Stimulated activated memory B cell treated with anti-CD40 and anti-IgM and Interleukin-4, amounts not matched to agents 10 μg/mL and 1 μg/mL and 100 μg/mL, for 72 hours (primary cell): ENCODE measurements at regions not wholly inside any gene's neighbourhood (a gene's known extent, or its start where the extent isn't known, plus 50 kb on each side); places are given as distances from the start of the nearest gene placed in this dataset.
A peak's percentile ranks its signal among the peaks of the same experiment; 100 is the strongest.
"Not testable (repeated sequence)": the region's sequence is repeated elsewhere in the genome, so short reads cannot be mapped to it uniquely, and the experiment has no call there.

Experiments
- ATAC-seq: fragments of 150-1000 bp; cut with Tn5 transposase; 2 replicates; pipeline ENCODE4 v1.10.0; 2021
- H3K27ac Mint-ChIP-seq: one replicate; pipeline ENCODE4 v1.8.0; 2022; ENCODE audit warnings: mild to moderate bottlenecking, mixed read lengths
- H3K27me3 Mint-ChIP-seq: one replicate; pipeline ENCODE4 v1.8.0; 2022; ENCODE audit warnings: mixed read lengths
- H3K36me3 Mint-ChIP-seq: one replicate; pipeline ENCODE4 v1.8.0; 2022; ENCODE audit warnings: mixed read lengths
- H3K4me1 Mint-ChIP-seq: one replicate; pipeline ENCODE4 v1.8.0; 2022; ENCODE audit warnings: mixed read lengths
- H3K4me3 Mint-ChIP-seq: one replicate; pipeline ENCODE4 v1.8.0; 2022; ENCODE audit warnings: mild to moderate bottlenecking, moderate library complexity, mixed read lengths
- H3K9me3 Mint-ChIP-seq: one replicate; pipeline ENCODE4 v1.8.0; 2022; ENCODE audit warnings: mixed read lengths

DNA sequence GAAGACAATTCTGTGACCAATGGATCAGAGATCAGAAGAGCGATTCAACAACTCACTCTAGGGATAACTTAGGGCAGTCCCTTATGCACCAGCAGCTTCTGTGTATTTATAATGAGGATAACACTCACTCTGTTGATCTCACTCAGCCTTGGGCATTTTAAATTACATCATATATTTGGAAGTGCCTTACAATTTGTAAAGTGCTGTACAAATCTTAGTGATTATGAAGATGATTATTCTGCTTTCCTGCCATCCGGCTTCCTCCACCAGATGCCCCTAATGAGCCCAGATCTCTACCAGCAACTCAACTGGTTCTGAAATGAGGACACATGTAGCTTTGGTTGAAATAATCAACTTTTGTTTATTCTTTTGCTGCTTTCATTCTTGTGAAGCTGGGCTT lies 105.3 kb downstream of the PCSK1 start:
- Mint-ChIP-seq H3K9me3 (no peaks in the 10 kb centered on the region), H3K27me3 (peaks cover 8% of the 10 kb centered on the region), H3K36me3 (no peaks in the 10 kb centered on the region), H3K4me1 (peaks cover 12% of the 10 kb centered on the region), H3K4me3 (no peak overlapping the region), H3K27ac (no peak overlapping the region)
- ATAC-seq, result no peak

DNA sequence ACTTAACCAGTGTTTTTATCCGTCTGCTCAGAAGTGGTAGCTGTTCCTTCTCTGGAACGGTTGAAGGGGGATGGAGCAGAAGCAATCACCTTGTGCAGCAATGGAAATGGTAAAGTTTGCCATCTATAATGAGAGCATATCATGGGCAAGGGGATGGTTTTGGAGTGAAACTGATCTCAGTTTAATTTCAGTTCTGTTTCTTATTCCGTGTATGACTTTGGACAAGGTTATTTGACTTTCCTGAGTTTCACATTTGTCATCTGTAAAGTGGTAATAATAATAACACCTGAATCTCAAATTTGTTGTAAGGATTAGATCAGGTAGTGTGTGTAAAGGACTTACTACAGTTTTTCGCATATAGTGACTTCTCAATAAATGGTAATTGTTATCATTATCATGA lies 106.1 kb downstream of the PCSK1 start:
- peaks cover 12% of the 10 kb centered on the region for H3K4me1 Mint-ChIP-seq
- no peaks in the 10 kb centered on the region for H3K36me3 Mint-ChIP-seq
- H3K27ac Mint-ChIP-seq, result no peak overlapping the region
- H3K4me3 Mint-ChIP-seq, result no peak overlapping the region
- no peaks in the 10 kb centered on the region for H3K9me3 Mint-ChIP-seq
- peaks cover 8% of the 10 kb centered on the region for H3K27me3 Mint-ChIP-seq
- ATAC-seq, result peak; percentile 69

DNA sequence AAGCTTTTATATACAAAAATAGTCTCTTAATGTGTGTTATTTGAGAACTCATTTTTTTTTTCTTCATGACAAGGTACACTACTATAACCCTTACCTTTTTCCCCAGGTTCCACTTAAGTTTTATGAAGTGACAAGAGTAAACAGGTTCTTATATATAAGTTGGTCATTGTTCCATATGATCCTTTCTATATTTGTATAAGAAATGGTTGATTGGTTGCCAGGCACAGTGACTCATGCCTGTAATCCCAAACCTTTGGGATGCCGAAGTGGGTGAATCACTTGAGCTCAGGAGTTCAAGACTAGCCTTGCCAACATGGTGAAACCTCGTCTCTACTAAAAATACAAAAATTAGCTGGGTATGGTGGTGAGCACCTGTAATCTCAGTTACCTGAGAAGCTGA lies 108.3 kb downstream of the PCSK1 start:
- no peak overlapping the region for H3K4me3 Mint-ChIP-seq
- no peak for ATAC-seq
- H3K4me1 Mint-ChIP-seq, result peaks cover 6% of the 10 kb centered on the region
- H3K9me3 Mint-ChIP-seq, result no peaks in the 10 kb centered on the region
- H3K27ac Mint-ChIP-seq, result no peak overlapping the region
- H3K27me3 Mint-ChIP-seq, result peaks cover 8% of the 10 kb centered on the region
- no peaks in the 10 kb centered on the region for H3K36me3 Mint-ChIP-seq

DNA sequence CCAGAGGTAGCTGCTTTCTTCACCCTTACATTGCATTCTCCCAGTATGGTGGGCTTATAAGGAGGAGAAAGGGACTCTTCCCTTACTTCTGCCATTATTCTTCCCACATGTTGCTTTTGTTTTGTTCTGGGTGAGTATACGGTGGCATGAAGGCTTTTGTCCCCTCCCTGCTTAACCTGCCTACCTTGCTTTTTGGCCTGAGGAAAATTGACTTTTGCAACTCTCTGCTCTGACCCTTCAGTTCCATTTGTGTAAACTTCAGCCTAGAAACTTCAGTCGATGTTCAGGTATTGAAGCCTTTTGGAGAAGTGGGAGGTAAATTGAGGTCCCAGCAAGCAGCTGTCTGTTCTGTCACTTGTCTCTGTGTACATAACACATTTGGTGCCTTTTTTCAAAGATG lies 110.2 kb downstream of the PCSK1 start:
- no peaks in the 10 kb centered on the region for H3K9me3 Mint-ChIP-seq
- H3K27ac Mint-ChIP-seq, result no peak overlapping the region
- ATAC-seq, result no peak
- H3K4me3 Mint-ChIP-seq, result no peak overlapping the region
- H3K27me3 Mint-ChIP-seq, result no peaks in the 10 kb centered on the region
- H3K36me3 Mint-ChIP-seq, result no peaks in the 10 kb centered on the region
- H3K4me1 Mint-ChIP-seq, result peaks cover 6% of the 10 kb centered on the region

DNA sequence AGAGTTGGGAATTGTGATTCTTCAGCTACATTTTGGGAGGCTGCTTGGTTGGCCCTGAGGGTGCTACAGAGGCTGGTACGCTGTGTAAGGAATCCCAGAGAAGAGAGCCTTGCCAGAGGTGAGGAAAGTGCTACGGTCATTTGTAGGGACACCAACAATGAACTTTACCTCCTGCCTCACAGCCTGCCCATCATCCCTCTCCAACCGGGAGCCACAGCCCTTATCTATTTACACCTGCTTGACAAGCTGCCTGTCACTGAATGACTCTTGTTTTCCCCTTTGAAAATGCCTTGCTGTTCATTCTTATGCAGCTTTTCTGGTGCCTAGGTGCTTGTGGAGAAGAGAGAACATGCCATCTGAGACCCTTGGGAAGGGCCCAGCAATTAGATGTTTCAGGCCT lies 110.8 kb downstream of the PCSK1 start:
- Mint-ChIP-seq H3K27me3 (no peaks in the 10 kb centered on the region), H3K36me3 (no peaks in the 10 kb centered on the region)

DNA sequence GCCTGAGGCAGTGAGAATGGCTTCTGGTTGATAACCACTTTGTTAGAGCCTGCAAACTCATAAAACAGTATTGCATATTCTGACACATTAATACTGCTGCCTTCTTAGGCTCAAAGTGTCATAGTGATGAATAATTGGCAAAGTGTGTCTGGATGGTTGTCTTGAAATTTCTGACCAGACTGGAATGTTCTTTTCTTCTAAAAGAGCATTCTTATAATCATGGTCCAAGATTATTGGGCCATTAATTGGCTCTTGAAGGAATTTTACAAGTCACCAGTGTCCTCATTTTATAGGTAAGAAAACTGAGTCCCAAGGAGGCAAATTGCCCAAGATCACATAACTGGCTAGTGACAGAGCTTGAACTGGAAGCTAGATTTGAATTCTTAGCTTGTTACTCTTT lies 111.7 kb downstream of the PCSK1 start:
- no peak overlapping the region for H3K4me3 Mint-ChIP-seq
- no peaks in the 10 kb centered on the region for H3K9me3 Mint-ChIP-seq
- no peaks in the 10 kb centered on the region for H3K36me3 Mint-ChIP-seq
- H3K4me1 Mint-ChIP-seq, result no peaks in the 10 kb centered on the region
- no peak for ATAC-seq
- H3K27ac Mint-ChIP-seq, result no peak overlapping the region
- H3K27me3 Mint-ChIP-seq, result no peaks in the 10 kb centered on the region

More for the DNA sequence above, 110.8 kb downstream of the PCSK1 start:
- peak; percentile 9 for ATAC-seq
- Mint-ChIP-seq H3K4me3 (no peak overlapping the region), H3K4me1 (peaks cover 6% of the 10 kb centered on the region), H3K27ac (no peak overlapping the region), H3K9me3 (no peaks in the 10 kb centered on the region)

DNA sequence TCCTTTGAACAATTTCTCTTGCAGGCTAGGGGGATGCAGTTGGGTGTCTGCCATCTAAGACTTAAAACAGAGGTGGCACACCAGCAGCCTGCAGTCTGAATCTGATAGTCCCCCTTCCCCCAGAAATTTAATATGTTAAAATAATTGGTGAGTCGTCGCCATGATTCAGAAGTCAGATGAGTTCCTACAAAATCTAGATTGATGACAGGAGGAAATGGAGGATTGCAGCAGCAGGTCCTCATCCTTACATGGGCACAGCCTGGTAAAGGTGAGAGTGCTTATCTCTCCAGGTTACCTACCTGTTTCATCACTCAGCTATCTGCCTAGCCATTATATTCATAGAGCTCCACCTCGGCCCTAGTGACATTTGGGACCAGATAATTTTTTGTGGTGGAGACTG lies 112.3 kb downstream of the PCSK1 start:
- H3K27ac Mint-ChIP-seq, result no peak overlapping the region
- H3K9me3 Mint-ChIP-seq, result no peaks in the 10 kb centered on the region
- H3K36me3 Mint-ChIP-seq, result no peaks in the 10 kb centered on the region
- no peaks in the 10 kb centered on the region for H3K4me1 Mint-ChIP-seq
- H3K4me3 Mint-ChIP-seq, result no peak overlapping the region
- ATAC-seq, result no peak
- no peaks in the 10 kb centered on the region for H3K27me3 Mint-ChIP-seq

DNA sequence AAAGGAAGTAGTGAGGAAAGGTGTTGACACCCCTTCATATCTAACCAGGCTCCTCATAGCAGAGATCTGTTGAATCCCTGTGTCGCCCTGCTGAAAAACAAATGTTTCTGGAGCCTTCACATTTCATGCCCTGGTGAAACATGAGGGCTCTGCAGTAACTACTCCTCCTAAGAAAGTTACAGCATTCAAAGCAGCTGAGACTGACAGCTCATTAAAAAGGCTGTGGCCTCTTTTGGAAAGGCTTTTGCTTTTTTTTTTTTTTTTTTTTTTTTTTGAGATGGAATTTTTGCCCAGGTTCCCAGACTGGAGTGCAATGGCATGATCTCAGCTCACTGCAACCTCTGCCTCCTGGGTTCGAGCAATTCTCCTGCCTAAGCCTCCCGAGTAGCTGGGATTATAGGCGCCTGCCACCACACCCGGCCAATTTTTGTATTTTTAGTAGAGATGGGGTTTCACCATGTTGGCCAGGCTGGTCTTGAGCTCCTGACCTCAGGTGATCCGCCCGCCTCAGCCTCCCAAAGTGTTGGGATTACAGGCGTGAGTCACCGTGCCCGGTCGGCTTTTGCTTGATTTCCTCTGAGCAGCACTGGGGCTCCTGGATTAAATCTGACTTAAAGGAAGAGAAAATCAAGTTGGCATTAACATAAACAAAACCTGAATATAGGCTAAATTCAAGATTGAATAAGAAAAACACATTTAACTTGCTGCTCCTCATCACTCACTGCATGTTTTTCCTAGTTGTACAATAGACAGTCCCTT lies 112.9 kb downstream of the PCSK1 start:
- H3K4me1 Mint-ChIP-seq, H3K27ac Mint-ChIP-seq, H3K36me3 Mint-ChIP-seq, ATAC-seq, H3K9me3 Mint-ChIP-seq, H3K4me3 Mint-ChIP-seq, H3K27me3 Mint-ChIP-seq: not testable (repeated sequence)

DNA sequence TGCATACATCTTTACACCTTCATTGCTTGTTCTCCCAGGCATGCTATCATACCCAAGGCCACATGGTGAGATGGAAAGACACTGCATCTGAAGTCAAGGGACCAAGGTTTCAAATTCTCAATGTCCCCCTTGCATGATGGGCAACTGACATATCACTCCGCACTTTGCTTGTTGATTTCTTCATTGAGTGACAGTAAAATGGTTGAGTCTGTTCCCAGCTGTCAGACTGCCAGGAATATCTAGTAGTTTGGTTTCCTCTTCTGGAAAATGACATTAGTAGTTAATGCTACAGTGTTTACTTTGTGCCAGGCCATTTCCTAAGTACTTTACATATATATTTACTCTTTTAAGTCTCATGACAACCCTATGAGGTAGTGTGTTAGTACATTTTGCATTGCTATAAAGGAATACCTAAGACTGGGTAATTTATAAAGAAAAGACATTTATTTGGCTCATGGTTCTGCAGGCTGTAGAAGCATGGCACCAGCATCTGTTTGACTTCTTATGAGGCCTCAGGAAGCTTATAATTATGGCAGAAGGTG lies 114.4 kb downstream of the PCSK1 start:
- Mint-ChIP-seq H3K36me3 (no peaks in the 10 kb centered on the region), H3K4me3 (no peak overlapping the region), H3K27ac (no peak overlapping the region), H3K4me1 (no peaks in the 10 kb centered on the region), H3K27me3 (no peaks in the 10 kb centered on the region), H3K9me3 (no peaks in the 10 kb centered on the region)
- no peak for ATAC-seq

DNA sequence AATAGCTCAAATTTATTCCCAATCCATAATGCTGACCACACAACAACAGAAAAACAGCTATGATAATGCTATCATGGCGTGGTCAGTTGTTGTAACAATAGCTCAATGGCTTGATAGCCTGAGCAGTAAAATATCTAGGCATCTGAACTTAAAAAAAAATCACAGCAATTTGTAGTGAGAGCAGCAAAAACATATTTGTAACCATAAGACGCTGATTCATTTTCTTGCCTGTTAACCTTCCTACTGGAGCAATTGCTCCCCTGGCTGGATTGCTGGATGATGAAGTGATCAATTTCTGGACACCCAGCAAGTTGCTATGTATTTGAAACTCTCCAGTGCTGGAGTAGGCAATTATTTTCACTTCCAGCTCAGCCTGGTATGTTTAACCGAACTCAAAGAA lies 115.1 kb downstream of the PCSK1 start:
- Mint-ChIP-seq H3K4me3 (no peak overlapping the region), H3K4me1 (no peaks in the 10 kb centered on the region), H3K27ac (no peak overlapping the region), H3K9me3 (no peaks in the 10 kb centered on the region), H3K27me3 (no peaks in the 10 kb centered on the region), H3K36me3 (no peaks in the 10 kb centered on the region)
- no peak for ATAC-seq

DNA sequence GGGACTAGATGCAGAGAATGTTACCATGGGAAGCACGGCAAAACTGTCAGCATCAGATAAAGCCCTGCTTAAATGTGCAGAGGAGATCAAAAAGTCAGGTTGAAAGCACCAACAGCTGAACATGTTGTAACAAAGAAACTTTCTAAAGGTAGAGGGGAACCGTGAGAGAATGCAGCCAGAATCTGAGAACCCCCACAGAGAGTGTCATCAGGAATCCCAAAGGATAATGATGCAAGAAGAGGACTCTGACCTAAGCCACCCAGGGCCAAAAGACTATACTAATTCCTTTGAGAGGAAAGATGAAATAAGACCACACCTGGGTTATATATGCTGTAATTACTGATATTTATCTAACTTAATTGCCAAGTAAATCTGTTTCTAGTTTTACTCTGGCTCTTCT lies 116.6 kb downstream of the PCSK1 start:
- no peak overlapping the region for H3K27ac Mint-ChIP-seq
- H3K4me1 Mint-ChIP-seq, result no peaks in the 10 kb centered on the region
- peaks cover 6% of the 10 kb centered on the region for H3K9me3 Mint-ChIP-seq
- no peak overlapping the region for H3K4me3 Mint-ChIP-seq
- peaks cover 9% of the 10 kb centered on the region for H3K36me3 Mint-ChIP-seq
- H3K27me3 Mint-ChIP-seq, result peaks cover 13% of the 10 kb centered on the region
- no peak for ATAC-seq

DNA sequence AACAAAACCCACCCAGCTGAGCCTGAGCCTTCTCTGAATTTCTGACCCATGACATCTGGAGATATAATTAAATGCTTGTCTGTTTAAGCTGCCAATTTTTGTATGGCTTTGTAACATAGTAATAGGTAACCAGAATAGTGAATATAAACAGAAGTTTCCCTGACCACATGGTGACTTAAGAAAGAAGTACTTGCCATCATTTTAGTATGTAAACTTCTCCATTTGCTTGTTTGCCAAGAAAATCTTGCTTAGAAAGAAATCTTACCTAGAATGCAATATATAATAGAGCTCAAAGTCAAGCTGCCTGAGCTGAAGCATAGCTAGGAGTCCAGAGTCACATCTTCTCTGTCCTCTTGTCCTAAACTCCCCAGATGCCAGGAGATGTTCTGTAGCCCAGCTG lies 117.0 kb downstream of the PCSK1 start:
- H3K4me1 Mint-ChIP-seq, result no peaks in the 10 kb centered on the region
- H3K36me3 Mint-ChIP-seq, result peaks cover 11% of the 10 kb centered on the region
- peaks cover 9% of the 10 kb centered on the region for H3K9me3 Mint-ChIP-seq
- peaks cover 17% of the 10 kb centered on the region for H3K27me3 Mint-ChIP-seq
- no peak overlapping the region for H3K27ac Mint-ChIP-seq
- no peak for ATAC-seq
- H3K4me3 Mint-ChIP-seq, result no peak overlapping the region

DNA sequence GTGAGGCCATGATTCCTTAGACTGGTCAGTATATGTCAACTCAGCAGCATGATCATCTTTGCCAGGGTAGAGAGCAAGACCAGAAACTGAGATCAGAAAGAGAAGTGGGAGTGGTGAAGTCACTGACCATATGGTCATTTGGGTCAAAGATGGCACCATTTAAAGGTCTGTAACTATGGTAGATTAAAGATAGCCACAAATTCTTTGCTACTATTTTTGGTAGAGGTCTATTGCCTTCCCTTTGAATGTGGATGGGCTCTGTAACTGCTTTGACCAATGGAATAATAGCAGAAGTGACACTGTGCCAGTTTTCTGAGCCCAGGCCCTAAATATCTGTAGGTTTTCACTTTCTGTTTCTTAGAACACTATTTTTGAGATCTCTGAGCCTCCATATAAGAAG lies 117.6 kb downstream of the PCSK1 start:
- Mint-ChIP-seq H3K36me3 (peaks cover 16% of the 10 kb centered on the region), H3K4me3 (no peak overlapping the region), H3K4me1 (no peaks in the 10 kb centered on the region), H3K9me3 (peaks cover 12% of the 10 kb centered on the region), H3K27ac (no peak overlapping the region), H3K27me3 (peaks cover 23% of the 10 kb centered on the region)
- no peak for ATAC-seq

DNA sequence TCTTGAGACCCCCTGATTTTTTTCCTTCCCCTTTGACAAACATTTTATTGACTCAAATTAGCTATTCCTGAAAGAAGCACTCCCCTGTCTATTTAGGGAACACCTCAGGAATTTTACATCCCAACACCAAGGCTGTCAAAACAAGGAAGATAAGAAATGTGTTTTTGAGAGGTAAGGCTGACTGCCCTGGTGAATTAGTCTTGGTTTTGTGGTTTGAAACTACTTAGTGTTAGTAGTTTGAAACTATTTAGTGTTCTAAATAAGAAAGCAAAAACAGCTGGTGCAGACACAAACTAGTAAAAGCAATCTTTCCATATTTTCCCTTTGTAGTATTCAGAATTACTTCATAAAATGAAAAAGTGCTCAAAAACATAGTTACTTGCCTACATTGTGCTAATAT lies 120.7 kb downstream of the PCSK1 start:
- Mint-ChIP-seq H3K4me3 (no peak overlapping the region), H3K36me3 (peaks cover 17% of the 10 kb centered on the region), H3K27me3 (peaks cover 39% of the 10 kb centered on the region), H3K4me1 (no peaks in the 10 kb centered on the region), H3K27ac (no peak overlapping the region), H3K9me3 (peaks cover 14% of the 10 kb centered on the region)
- ATAC-seq, result no peak

DNA sequence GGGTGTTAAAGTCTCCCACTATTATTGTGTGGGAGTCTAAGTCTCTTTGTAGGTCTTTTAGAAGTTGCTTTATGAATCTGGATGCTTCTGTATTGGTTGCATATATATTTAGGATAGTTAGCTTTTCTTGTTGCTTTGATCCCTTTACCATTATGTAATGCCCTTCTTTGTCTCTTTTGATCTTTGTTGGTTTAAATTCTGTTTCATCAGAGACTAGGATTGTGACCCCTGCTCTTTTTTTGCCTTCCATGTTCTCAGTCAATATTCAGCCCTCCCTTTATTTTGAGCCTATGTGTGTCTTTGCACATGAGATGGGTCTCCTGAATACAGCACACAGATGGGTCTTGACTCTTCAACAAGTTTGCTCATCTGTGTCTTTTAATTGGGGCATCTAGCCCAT lies 126.0 kb downstream of the PCSK1 start:
- Mint-ChIP-seq H3K9me3 (peaks cover 25% of the 10 kb centered on the region), H3K27me3 (peaks cover 32% of the 10 kb centered on the region), H3K36me3 (peaks cover 12% of the 10 kb centered on the region)
- not testable (repeated sequence) for H3K4me1 Mint-ChIP-seq, H3K4me3 Mint-ChIP-seq, H3K27ac Mint-ChIP-seq, ATAC-seq

DNA sequence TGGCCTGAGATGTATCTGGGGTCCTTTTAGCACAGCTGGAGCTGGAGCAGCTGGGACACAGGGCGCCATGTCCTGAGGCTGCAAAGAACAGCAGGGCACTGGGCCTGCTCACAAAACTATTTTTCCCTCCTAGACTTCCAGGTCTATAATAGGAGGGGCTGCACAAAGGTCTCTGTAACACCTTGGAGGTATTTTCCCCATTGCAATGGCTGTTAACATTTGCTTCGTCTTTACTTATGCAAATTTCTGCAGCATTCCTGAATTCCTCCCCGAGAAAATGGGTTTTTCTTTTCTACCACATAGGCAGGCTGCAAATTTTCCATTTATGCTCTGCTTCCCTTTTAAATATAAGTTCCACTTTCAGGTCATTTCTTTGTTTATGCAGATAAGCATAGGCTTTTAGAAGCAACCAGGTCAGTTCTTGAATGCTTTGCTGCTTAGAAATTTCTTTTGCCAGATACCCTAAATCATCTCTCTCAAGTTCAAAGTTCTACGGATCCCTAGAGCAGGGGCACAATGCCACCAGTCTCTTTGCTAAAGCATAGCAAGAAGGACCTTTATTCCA lies 130.8 kb downstream of the PCSK1 start:
- H3K4me3 Mint-ChIP-seq, result no peak overlapping the region
- H3K27ac Mint-ChIP-seq, result no peak overlapping the region
- H3K36me3 Mint-ChIP-seq, result no peaks in the 10 kb centered on the region
- H3K27me3 Mint-ChIP-seq, result no peaks in the 10 kb centered on the region
- ATAC-seq, result no peak
- H3K4me1 Mint-ChIP-seq, result no peaks in the 10 kb centered on the region
- H3K9me3 Mint-ChIP-seq, result peaks cover 14% of the 10 kb centered on the region
